Mesothelial cell of epicardium (in vitro differentiated cells): ENCODE measurements at regions not wholly inside any gene's neighbourhood (a gene's known extent, or its start where the extent isn't known, plus 50 kb on each side); places are given as distances from the start of the nearest gene placed in this dataset.
"Not testable (repeated sequence)": the region's sequence is repeated elsewhere in the genome, so short reads cannot be mapped to it uniquely, and the experiment has no call there.

Source experiments
- DNase-seq, 2 experiments: peaks; one replicate each; pipeline ENCODE4 v3.0.0; 2021; ENCODE audit warnings: low spot score in 2 of 2; ENCODE audit not compliant: unreplicated experiment in 2 of 2
- H3K27ac Mint-ChIP-seq: 2 replicates; pipeline ENCODE4 v1.8.0; 2021; ENCODE audit warnings: mixed read lengths
- H3K27me3 Mint-ChIP-seq: 2 replicates; pipeline ENCODE4 v1.8.0; 2021; ENCODE audit warnings: low read depth, mixed read lengths
- H3K36me3 Mint-ChIP-seq: 2 replicates; pipeline ENCODE4 v1.8.0; 2021; ENCODE audit warnings: mixed read lengths
- H3K4me1 Mint-ChIP-seq: 2 replicates; pipeline ENCODE4 v1.8.0; 2021; ENCODE audit warnings: mixed read lengths
- H3K4me3 Mint-ChIP-seq: 2 replicates; pipeline ENCODE4 v1.8.0; 2021; ENCODE audit warnings: mild to moderate bottlenecking, moderate library complexity, mixed read lengths
- H3K9me3 Mint-ChIP-seq: 2 replicates; pipeline ENCODE4 v1.8.0; 2021; ENCODE audit warnings: mixed read lengths
- TF ChIP-seq, protein P1 (sequence below): fragments of 200-600 bp; sonication (generic); IDR thresholded peaks from one replicate; pipeline ENCODE4 v1.5.0; 2021; ENCODE audit warnings: antibody characterized with exemption; ENCODE audit not compliant: unreplicated experiment

DNA sequence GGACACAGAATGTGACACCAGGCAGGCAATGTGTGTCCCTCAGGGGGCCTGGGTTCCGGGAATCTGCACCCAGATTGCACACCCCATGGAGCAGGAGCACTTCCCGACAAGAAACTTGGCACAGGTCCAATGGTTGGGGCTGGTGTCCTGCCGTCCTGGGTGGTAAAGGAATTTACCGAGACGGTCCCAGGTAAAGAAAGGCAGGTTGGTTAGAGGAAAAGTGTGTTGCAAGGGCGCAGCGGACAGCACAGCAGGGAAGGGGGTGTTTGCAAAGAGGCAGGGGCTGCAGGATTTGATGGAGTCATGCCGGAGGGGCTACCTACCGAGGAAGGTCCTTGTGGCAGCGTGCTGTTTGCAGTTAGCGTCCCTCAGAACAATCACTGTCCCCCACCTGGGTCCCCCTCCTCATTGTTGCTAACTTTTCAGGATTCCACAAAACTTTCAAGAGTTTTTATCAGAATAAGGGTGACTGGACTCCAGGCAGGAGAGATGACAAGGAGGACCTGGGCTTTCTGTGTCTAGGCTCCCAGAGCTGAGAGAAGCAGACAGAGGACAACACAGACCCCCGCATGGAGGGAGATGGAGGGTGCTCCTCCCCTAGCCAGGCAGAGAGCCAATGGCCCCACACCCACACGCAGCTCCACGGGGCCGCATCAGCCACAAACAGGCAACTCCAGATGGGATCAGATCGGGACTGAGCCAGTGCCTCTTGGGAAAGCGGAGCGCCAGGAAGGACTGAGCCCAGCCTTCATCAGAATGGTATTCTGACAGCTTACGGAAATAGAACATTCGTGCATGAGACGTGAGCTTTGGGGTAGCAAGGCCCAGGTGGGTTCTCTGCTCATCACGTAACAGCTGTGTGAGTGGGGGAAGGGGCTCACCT, 1423.9 kb downstream of the BRD1 start:
- Mint-ChIP-seq H3K4me3 (no peak overlapping the region), H3K27me3 (peaks cover 15% of the 10 kb centered on the region), H3K9me3 (peaks cover 5% of the 10 kb centered on the region), H3K4me1 (no peaks in the 10 kb centered on the region), H3K27ac (no peak overlapping the region), H3K36me3 (no peaks in the 10 kb centered on the region)
- TF ChIP-seq, protein P1, sequence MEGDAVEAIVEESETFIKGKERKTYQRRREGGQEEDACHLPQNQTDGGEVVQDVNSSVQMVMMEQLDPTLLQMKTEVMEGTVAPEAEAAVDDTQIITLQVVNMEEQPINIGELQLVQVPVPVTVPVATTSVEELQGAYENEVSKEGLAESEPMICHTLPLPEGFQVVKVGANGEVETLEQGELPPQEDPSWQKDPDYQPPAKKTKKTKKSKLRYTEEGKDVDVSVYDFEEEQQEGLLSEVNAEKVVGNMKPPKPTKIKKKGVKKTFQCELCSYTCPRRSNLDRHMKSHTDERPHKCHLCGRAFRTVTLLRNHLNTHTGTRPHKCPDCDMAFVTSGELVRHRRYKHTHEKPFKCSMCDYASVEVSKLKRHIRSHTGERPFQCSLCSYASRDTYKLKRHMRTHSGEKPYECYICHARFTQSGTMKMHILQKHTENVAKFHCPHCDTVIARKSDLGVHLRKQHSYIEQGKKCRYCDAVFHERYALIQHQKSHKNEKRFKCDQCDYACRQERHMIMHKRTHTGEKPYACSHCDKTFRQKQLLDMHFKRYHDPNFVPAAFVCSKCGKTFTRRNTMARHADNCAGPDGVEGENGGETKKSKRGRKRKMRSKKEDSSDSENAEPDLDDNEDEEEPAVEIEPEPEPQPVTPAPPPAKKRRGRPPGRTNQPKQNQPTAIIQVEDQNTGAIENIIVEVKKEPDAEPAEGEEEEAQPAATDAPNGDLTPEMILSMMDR = no peak
- DNase-seq = no peak

DNA sequence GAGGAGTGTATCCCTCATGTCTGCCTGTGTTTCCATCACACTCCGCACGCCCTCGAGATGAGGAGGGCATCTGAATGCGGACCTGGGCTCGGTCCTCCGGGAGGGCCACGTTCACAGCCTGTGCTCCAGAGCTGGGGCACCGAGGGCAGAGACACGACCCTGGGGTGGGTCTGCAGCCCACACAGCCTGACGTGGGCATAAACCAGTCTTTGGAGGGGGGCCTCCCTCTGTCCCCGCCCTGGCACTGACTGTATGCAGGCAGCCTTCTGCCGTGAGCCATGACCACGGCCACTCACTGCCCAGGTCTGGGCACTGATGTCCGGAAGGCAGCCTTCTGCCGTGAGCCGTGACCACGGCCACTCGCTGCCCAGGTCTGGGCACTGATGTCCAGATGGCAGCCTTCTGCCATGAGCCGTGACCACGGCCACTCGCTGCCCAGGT, 1425.1 kb downstream of the BRD1 start:
- TF ChIP-seq, protein P1 = no peak
- no peak overlapping the region for H3K4me3 Mint-ChIP-seq
- H3K36me3 Mint-ChIP-seq = no peaks in the 10 kb centered on the region
- H3K27ac Mint-ChIP-seq = no peak overlapping the region
- no peaks in the 10 kb centered on the region for H3K9me3 Mint-ChIP-seq
- no peaks in the 10 kb centered on the region for H3K4me1 Mint-ChIP-seq
- DNase-seq = no peak
- H3K27me3 Mint-ChIP-seq = peaks cover 10% of the 10 kb centered on the region

DNA sequence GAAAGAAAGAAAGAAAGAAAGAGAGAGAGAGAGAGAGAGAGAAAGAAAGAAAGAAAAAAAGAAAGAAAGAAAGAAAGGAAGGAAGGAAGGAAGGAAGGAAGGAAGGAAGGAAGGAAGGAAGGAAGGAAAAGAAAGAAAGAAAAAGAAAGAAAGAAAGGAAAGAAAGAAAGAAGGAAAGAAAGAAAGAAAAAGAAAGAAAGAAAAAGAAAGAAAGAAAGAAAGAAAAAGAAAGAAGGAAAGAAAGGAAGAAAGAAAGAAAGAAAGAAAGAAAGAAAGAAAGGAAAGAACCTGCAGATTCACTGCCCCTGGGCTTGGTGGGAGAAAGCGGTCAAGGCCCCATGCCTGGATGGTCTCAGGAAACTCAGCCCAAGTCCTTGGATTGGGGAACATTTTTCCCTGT, 1426.2 kb downstream of the BRD1 start:
- not testable (repeated sequence) for DNase-seq, H3K27me3 Mint-ChIP-seq, H3K4me3 Mint-ChIP-seq

DNA sequence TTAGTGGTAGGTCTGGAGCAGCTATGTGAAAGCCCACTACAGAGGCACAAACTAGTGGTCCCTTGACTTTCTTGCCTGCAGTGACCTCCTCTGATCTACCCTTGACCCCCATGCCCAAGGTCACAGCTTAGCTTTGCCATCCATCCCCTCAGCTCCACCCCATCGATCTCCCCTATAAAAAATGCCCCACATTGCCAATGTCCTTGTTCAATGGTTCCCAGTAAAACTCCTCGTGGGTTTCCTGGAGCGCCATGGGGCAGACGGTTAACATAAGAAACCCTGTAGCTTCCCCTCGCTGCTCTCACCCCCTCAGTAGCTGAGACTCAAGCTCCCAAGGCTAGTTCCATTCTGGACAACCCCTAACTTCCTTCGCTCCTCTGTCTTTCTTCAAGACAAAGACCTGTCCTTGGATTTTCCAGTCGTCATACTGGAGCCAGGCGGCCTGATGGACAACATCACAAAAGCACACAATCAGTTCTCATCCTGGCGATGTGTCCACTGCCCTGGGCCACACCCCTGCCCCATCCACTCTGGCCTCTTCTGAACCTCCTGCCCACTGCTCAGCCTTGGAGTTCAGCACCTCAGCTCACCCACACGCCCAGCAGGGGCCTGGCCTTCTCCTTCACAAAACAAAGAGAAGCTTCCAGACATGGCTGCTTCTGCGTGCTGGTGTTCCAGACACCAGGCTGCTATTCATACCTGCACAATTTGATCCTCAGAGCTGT, 1429.3 kb downstream of the BRD1 start:
- no peaks in the 10 kb centered on the region for H3K4me1 Mint-ChIP-seq

More for the DNA sequence above, 1426.2 kb downstream of the BRD1 start:
- not testable (repeated sequence) for H3K9me3 Mint-ChIP-seq, H3K36me3 Mint-ChIP-seq, H3K4me1 Mint-ChIP-seq, H3K27ac Mint-ChIP-seq

DNA sequence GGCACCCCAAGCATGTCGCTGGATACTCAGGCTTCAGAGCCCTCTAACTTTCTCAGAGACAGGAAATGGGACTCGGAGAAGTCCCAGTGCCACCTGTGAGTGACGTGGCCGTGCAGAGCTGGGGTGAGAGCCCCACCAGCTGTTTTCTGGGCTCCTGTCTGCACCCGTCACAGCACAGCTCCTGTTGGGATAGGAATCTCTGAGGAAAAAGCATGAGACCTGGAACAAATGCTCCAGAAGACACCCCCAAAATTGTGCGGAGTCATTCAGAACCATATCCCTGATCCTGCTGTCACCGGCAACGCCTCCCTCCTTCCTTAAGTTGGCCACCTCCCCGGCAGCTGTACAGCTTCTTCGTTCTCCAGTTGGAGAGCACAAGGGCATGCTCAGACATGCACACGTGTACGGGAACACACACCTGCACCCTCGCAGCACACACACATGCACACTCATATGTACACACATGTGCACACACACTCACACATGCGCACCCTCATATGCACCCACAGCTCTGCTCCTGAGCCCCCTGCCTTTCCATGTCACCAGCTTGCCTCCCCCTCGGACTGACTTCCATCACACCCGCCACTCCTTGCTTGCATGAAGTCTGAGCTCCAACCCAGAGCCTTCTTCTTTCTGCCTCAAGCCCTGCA, 1430.0 kb downstream of the BRD1 start:
- H3K4me1 Mint-ChIP-seq = no peaks in the 10 kb centered on the region
- H3K27me3 Mint-ChIP-seq = peaks cover 8% of the 10 kb centered on the region
- DNase-seq = no peak
- H3K9me3 Mint-ChIP-seq = no peaks in the 10 kb centered on the region
- no peak overlapping the region for H3K27ac Mint-ChIP-seq
- no peaks in the 10 kb centered on the region for H3K36me3 Mint-ChIP-seq
- TF ChIP-seq, protein P1 = no peak
- no peak overlapping the region for H3K4me3 Mint-ChIP-seq

More for the DNA sequence above, 1429.3 kb downstream of the BRD1 start:
- Mint-ChIP-seq H3K9me3 (no peaks in the 10 kb centered on the region), H3K36me3 (no peaks in the 10 kb centered on the region), H3K27me3 (peaks cover 8% of the 10 kb centered on the region), H3K27ac (no peak overlapping the region), H3K4me3 (no peak overlapping the region)
- no peak for DNase-seq
- TF ChIP-seq, protein P1 = no peak
